ENCODE measurements at regions not wholly inside any gene's neighbourhood (a gene's known extent, or its start where the extent isn't known, plus 50 kb on each side); places are given as distances from the start of the nearest gene placed in this dataset.
"Not testable (repeated sequence)": the region's sequence is repeated elsewhere in the genome, so short reads cannot be mapped to it uniquely, and the experiment has no call there.

DNA sequence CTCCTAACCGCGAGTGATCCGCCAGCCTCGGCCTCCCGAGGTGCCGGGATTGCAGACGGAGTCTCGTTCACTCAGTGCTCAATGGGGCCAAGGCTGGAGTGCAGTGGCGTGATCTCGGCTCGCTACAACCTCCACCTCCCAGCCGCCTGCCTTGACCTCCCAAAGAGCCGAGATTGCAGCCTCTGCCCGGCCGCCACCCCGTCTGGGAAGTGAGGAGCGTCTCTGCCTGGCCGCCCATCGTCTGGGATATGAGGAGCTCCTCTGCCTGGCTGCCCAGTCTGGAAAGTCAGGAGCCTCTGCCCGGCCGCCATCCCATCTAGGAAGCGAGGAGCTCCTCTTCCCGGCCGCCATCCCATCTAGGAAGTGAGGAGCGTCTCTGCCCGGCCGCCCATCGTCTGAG is 58.8 kb upstream of the ANKRD30BL start:
- H3K36me3 ChIP-seq; H3K27ac ChIP-seq; intact Hi-C loops (cut with DNase I; ENCODE audit: low total_unique reads); H3K4me1 ChIP-seq; H3K9me3 ChIP-seq; H3K4me3 ChIP-seq; DNase-seq; H3K27me3 ChIP-seq (replicated peaks in 1 of 7): not testable (repeated sequence)
- 95 to 98% (median 97%) methylated on average over 12 to 28 of the region's 28 CpGs for whole genome bisulfite sequencing, 5 donors

DNA sequence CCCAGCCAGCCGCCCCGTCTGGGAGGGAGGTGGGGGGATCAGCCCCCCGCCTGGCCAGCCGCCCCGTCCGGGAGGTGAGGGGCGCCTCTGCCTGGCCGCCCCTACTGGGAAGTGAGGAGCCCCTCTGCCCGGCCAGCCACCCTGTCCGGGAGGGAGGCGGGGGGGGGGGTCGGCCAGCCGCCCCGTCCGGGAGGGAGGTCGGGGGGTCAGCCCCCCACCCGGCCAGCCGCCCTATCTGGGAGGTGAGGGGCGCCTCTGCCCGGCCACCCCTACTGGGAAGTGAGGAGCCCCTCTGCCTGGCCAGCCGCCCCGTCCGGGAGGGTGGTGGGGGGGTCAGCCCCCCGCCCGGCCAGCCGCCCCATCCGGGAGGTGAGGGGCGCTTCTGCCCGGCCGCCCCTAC is 60.1 kb upstream of the ANKRD30BL start:
- intact Hi-C loops (cut with DNase I; ENCODE audit: low total_unique reads); H3K36me3 ChIP-seq; H3K9me3 ChIP-seq; H3K4me3 ChIP-seq; H3K27me3 ChIP-seq (replicated peaks in 1 of 7); H3K27ac ChIP-seq; DNase-seq; H3K4me1 ChIP-seq: not testable (repeated sequence)
- WGBS, 5 donors: 88 to 100% (median 97%) methylated on average over 3 to 17 of the region's 30 CpGs; no CpG with 5 or more reads in 1 of the 5 donors

DNA sequence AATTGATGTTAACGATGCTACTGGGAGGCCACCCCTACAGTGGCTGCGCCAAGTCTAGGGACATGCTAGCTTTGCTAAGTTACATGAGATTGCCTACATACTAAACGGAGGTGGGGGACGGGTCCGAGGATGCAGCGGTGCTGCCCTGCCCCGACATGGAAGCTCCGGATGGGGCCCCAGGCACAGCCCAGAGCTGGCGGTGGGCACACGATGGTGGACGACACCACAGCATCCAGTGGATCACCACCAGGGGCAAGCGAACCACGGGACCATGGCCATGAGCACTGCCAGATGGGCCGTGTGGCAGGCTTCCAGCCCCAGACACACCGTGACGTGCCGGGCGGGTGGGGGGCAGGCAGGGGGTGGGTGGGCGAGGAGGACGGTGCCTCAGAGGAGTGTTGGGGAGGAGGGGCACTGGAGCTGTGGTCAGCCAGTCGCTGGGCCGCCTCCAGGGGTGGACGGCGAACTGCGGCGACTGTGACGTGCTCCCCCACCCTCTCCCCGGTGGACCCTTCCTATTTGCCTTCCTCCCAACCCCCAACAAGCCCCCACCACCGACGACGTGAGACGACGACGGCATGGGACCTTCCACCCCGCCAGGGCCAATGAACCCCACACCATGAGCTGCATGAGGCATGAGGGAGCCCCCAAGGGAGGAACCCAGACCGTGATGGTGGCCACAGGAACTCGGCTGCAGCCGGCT is 90.6 kb upstream of the ANKRD30BL start:
- Histone ChIP-seq H3K27ac (no peak overlapping the region), H3K9me3 (peaks cover 0 to 77% (median 36%) of the 10 kb centered on the region in 8 donors), H3K4me3 (no peak overlapping the region), H3K27me3 (replicated peaks in 1 of 7) (peaks cover 0 to 30% (median 13%) of the 10 kb centered on the region in 7 donors), H3K4me1 (peaks cover 0 to 5% (median 0%) of the 10 kb centered on the region in 6 donors), H3K36me3 (no peaks in the 10 kb centered on the region)
- TF ChIP-seq, protein P1, sequence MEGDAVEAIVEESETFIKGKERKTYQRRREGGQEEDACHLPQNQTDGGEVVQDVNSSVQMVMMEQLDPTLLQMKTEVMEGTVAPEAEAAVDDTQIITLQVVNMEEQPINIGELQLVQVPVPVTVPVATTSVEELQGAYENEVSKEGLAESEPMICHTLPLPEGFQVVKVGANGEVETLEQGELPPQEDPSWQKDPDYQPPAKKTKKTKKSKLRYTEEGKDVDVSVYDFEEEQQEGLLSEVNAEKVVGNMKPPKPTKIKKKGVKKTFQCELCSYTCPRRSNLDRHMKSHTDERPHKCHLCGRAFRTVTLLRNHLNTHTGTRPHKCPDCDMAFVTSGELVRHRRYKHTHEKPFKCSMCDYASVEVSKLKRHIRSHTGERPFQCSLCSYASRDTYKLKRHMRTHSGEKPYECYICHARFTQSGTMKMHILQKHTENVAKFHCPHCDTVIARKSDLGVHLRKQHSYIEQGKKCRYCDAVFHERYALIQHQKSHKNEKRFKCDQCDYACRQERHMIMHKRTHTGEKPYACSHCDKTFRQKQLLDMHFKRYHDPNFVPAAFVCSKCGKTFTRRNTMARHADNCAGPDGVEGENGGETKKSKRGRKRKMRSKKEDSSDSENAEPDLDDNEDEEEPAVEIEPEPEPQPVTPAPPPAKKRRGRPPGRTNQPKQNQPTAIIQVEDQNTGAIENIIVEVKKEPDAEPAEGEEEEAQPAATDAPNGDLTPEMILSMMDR (IDR thresholded peaks at IDR 0.05 in 8 of 11, conservative IDR thresholded peaks at IDR 0.05 in 3 of 11): no peak
- TF ChIP-seq POLR2A (IDR thresholded peaks at IDR 0.05) (no peak), POLR2AphosphoS5 (IDR thresholded peaks at IDR 0.05) (no peak)
- intact Hi-C loops (cut with DNase I; ENCODE audit: low total_unique reads): no loop called here
- 90 to 95% (median 93%) methylated on average over 28 to 38 of the region's 38 CpGs for WGBS, 5 donors
- peak; percentile 67 for DNase-seq

DNA sequence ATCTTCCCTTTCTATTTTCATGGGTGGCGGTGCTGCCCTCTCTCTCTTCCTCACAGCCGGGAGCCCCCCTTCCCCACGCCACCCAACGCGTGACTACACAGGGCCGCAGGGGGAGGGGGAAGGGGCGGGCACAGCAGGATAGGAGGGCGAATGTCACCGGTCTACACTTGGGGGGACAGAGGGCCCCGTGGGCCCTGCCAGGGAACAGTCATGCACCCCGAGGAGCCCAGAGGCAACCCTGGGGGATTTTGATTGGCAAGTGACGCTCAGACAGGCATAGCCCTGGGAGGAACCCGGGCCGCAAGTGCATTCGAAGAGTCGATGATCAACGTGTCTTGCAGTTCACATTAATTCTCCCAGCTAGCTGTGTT is 91.1 kb upstream of the ANKRD30BL start:
- intact Hi-C loops (cut with DNase I; ENCODE audit: low total_unique reads): no loop called here
- Histone ChIP-seq H3K36me3 (no peaks in the 10 kb centered on the region), H3K9me3 (peaks cover 0 to 80% (median 36%) of the 10 kb centered on the region in 8 donors), H3K27ac (no peak overlapping the region), H3K4me3 (no peak overlapping the region), H3K4me1 (peaks cover 0 to 10% (median 0%) of the 10 kb centered on the region in 6 donors), H3K27me3 (replicated peaks in 1 of 7) (peaks cover 0 to 36% (median 18%) of the 10 kb centered on the region in 7 donors)
- TF ChIP-seq, protein P1 (IDR thresholded peaks at IDR 0.05 in 8 of 11, conservative IDR thresholded peaks at IDR 0.05 in 3 of 11): no peak
- TF ChIP-seq POLR2A (IDR thresholded peaks at IDR 0.05) (no peak), POLR2AphosphoS5 (IDR thresholded peaks at IDR 0.05) (no peak)
- WGBS, 5 donors: 91 to 97% (median 94%) methylated on average over 12 to 17 of the region's 17 CpGs
- DNase-seq: no peak

DNA sequence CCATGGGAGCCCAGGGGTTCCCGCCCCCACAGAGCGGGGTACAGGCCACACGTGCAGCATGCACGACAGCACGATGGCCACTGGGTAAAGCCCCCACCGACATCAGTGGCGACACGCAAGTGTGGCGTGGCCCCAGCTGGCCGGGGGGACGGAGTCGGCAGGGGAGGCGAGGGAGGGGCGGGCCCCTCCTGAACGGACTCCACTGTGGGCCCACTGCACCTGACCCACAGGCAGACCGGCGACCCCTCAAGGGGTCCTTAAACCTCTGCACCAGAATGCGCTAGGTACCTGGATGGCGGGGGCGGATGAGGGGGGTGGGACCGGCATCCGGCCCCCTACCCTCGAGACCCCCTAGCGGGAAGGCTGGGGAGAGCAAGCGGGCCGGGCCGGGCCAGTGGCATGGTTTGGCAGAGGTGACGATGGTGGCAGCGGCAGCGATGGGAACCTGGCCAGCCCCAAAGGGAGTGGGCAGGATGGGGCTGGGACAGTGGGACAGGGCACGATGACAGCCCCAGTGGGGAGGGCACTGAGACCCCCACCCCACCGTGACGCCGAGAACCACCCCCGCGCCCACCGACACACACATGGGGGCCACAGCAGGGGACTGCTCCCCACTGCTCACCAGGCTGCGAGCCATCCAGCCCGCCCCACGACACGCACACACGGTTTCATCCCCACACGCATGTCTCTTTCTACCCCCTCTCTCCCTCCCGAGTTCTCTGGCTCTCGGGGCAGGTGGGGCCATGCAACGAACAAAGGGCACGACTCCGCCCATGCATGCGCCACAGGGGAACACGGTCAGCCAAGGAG is 91.9 kb upstream of the ANKRD30BL start:
- H3K4me1 ChIP-seq: peaks cover 0 to 10% (median 0%) of the 10 kb centered on the region in 6 donors
- peaks cover 0 to 44% (median 21%) of the 10 kb centered on the region in 7 donors for H3K27me3 ChIP-seq (replicated peaks in 1 of 7)
- 91 to 98% (median 94%) methylated on average over 33 to 50 of the region's 50 CpGs for WGBS, 5 donors
- intact Hi-C loops (cut with DNase I; ENCODE audit: low total_unique reads): no loop called here
- peaks cover 0 to 79% (median 31%) of the 10 kb centered on the region in 8 donors for H3K9me3 ChIP-seq
- H3K27ac ChIP-seq: no peak overlapping the region
- TF ChIP-seq POLR2A (IDR thresholded peaks at IDR 0.05) (no peak), POLR2AphosphoS5 (IDR thresholded peaks at IDR 0.05) (no peak)
- TF ChIP-seq, protein P1 (IDR thresholded peaks at IDR 0.05 in 8 of 11, conservative IDR thresholded peaks at IDR 0.05 in 3 of 11): no peak
- H3K4me3 ChIP-seq: no peak overlapping the region
- DNase-seq: peak; percentile 73
- no peaks in the 10 kb centered on the region for H3K36me3 ChIP-seq

DNA sequence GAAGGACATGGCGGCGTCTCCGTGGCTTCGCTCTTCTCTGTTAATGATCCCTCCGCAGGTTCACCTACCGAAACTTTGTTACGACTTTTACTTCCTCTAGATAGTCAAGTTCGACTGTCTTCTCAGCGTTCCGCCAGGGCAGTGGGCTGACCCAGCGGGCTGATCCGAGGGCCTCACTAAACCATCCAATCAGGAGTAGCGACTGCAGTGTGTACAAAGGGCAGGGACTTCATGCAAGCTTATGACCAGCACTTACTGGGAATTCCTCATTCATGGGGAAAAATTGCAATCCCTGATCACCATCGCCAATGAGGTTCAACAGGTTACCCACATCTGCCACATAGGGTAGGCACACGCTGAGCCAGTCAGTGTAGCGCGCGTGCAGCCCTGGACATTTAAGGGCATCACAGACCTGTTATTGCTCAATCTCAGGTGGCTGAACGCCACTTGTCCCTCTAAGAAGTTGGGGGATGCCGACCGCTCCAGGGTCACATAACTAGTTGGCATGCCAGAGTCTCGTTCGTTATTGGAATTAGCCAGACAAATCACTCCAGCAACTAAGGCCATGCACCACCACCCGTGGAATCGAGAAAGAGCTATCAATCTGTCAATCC is 92.7 kb upstream of the ANKRD30BL start:
- H3K36me3 ChIP-seq; H3K4me1 ChIP-seq; intact Hi-C loops (cut with DNase I; ENCODE audit: low total_unique reads); H3K27ac ChIP-seq; H3K4me3 ChIP-seq: not testable (repeated sequence)
- H3K27me3 ChIP-seq (replicated peaks in 1 of 7): peaks cover 0 to 44% (median 21%) of the 10 kb centered on the region in 7 donors
- 88 to 96% (median 90%) methylated on average over 23 to 25 of the region's 25 CpGs for WGBS, 5 donors
- peaks cover 0 to 71% (median 24%) of the 10 kb centered on the region in 8 donors for H3K9me3 ChIP-seq
- DNase-seq: peak; percentile 34

Data from spleen (tissue), 11 donors.